Gastroesophageal sphincter (tissue), 4 donors: ENCODE measurements at regions not wholly inside any gene's neighbourhood (a gene's known extent, or its start where the extent isn't known, plus 50 kb on each side); places are given as distances from the start of the nearest gene placed in this dataset.

Experiments used
- ATAC-seq: fragments of 150-250 bp; one replicate; pipeline ENCODE4 v1.9.1; 2016; ENCODE audit warnings: mild to moderate bottlenecking, moderate library complexity
- H3K27ac ChIP-seq, 4 donors: fragments of 200-600 bp; sonication (generic) in 3 of 4; 1 replicate in 3 of 4; 2 replicates in 1 of 4; pipeline ENCODE4 v1.5.1; 2016 to 2019
- H3K27me3 ChIP-seq: fragments of 200-600 bp; sonication (generic); one replicate; pipeline ENCODE4 v1.5.1; 2019
- H3K36me3 ChIP-seq, 2 donors: fragments of 200-600 bp; sonication (generic); one replicate each; pipeline ENCODE4 v1.5.1; 2019; ENCODE audit warnings: control low read depth in 1 of 2
- H3K4me1 ChIP-seq, 3 donors: fragments of 200-600 bp; sonication (generic); 1 replicate in 2 of 3; 2 replicates in 1 of 3; pipeline ENCODE4 v1.5.1; 2016 to 2019; ENCODE audit warnings: control low read depth in 2 of 3
- H3K4me3 ChIP-seq, 2 donors: fragments of 200-600 bp; sonication (generic); one replicate each; pipeline ENCODE4 v1.5.1; 2019; ENCODE audit warnings: mild to moderate bottlenecking in 1 of 2, moderate library complexity in 1 of 2
- H3K9me3 ChIP-seq, 3 donors: fragments of 200-600 bp; sonication (generic); one replicate each; pipeline ENCODE4 v1.5.1; 2017 to 2019; ENCODE audit warnings: control low read depth in 2 of 3
- EP300 ChIP-seq: sonication (generic); formaldehyde crosslinking; IDR thresholded peaks from one replicate; pipeline ENCODE4 v1.6.1; 2017; ENCODE audit warnings: antibody characterized with exemption, mild to moderate bottlenecking
- POLR2A ChIP-seq, 2 donors: fragments of 450-650 bp; IDR thresholded peaks; one replicate each; pipeline ENCODE4 v1.6.1; 2017; ENCODE audit warnings: antibody characterized with exemption in 2 of 2, mild to moderate bottlenecking in 2 of 2, moderate library complexity in 1 of 2
- POLR2AphosphoS5 ChIP-seq: sonication (generic); formaldehyde crosslinking; IDR thresholded peaks from one replicate; pipeline ENCODE4 v1.6.1; 2017; ENCODE audit warnings: antibody characterized with exemption
- WGBS, 2 donors: methylation state at CpG; one replicate each; pipeline ENCODE4 v1.1.5; 2018; ENCODE audit warnings: low coverage in 1 of 2; 5-methylcytosine and 5-hydroxymethylcytosine counted together
- TF ChIP-seq, protein P1 (sequence below), 4 experiments: fragments of 200-600 bp in 2 of 4; fragments of 450-650 bp in 2 of 4; sonication (generic) in 1 of 4; IDR thresholded peaks; one replicate each; pipeline ENCODE4 v1.5.1; 2017 to 2019; ENCODE audit warnings: antibody characterized with exemption in 4 of 4, mild to moderate bottlenecking in 2 of 4, moderate library complexity in 2 of 4

GRCh38 chr14:38122241-38122640, 85.5 kb upstream of the SSTR1 start:
- no peaks in the 10 kb centered on the region for H3K36me3 ChIP-seq
- TF ChIP-seq EP300 (no peak), POLR2A (IDR thresholded peaks at IDR 0.05) (no peak), POLR2AphosphoS5 (no peak)
- TF ChIP-seq, protein P1, sequence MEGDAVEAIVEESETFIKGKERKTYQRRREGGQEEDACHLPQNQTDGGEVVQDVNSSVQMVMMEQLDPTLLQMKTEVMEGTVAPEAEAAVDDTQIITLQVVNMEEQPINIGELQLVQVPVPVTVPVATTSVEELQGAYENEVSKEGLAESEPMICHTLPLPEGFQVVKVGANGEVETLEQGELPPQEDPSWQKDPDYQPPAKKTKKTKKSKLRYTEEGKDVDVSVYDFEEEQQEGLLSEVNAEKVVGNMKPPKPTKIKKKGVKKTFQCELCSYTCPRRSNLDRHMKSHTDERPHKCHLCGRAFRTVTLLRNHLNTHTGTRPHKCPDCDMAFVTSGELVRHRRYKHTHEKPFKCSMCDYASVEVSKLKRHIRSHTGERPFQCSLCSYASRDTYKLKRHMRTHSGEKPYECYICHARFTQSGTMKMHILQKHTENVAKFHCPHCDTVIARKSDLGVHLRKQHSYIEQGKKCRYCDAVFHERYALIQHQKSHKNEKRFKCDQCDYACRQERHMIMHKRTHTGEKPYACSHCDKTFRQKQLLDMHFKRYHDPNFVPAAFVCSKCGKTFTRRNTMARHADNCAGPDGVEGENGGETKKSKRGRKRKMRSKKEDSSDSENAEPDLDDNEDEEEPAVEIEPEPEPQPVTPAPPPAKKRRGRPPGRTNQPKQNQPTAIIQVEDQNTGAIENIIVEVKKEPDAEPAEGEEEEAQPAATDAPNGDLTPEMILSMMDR (IDR thresholded peaks at IDR 0.05), result no peak
- no peak overlapping the region for H3K27ac ChIP-seq
- H3K9me3 ChIP-seq, result no peaks in the 10 kb centered on the region
- no peak for ATAC-seq
- no peaks in the 10 kb centered on the region for H3K4me1 ChIP-seq
- no peak overlapping the region for H3K4me3 ChIP-seq
- no peaks in the 10 kb centered on the region for H3K27me3 ChIP-seq
- 73 to 90% methylated on average over 4 of the region's 5 CpGs for WGBS, 2 donors

DNA sequence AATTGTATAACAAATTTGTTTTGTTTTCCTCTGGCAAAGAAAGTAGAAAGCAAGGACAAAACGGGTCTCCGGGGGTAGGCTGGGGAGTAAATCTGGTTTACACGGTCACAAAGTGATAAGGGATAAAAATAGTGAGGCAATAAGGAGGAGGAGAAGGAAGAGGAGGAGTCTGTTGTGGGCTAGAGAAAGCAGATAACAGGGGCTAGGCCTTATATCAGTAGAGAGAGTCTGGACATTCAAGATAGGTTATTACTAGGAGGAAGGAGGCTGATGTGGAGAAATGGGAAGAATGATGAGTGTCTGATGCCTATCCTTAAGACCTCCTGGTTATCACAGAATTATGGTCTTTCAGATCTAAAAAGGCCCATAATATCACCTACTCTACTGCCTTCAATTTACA, 83.2 kb upstream of the SSTR1 start:
- no peaks in the 10 kb centered on the region for H3K36me3 ChIP-seq
- no peak for ATAC-seq
- H3K27me3 ChIP-seq, result no peaks in the 10 kb centered on the region
- WGBS, 2 donors, result 41 to 72% methylated on average over 3 of the region's 3 CpGs
- H3K9me3 ChIP-seq, result no peaks in the 10 kb centered on the region
- no peak overlapping the region for H3K27ac ChIP-seq
- no peaks in the 10 kb centered on the region for H3K4me1 ChIP-seq
- TF ChIP-seq POLR2AphosphoS5 (no peak), POLR2A (IDR thresholded peaks at IDR 0.05) (no peak), EP300 (no peak)
- TF ChIP-seq, protein P1 (IDR thresholded peaks at IDR 0.05), result no peak
- no peak overlapping the region for H3K4me3 ChIP-seq

- Histone ChIP-seq H3K9me3 (no peaks in the 10 kb centered on the region), H3K27ac (no peak overlapping the region), H3K4me1 (no peaks in the 10 kb centered on the region), H3K27me3 (no peaks in the 10 kb centered on the region), H3K4me3 (no peak overlapping the region), H3K36me3 (no peaks in the 10 kb centered on the region)
- ATAC-seq, result no peak
- WGBS, 2 donors, result 32 to 40% methylated on average over 7 to 9 of the region's 11 CpGs
- TF ChIP-seq POLR2AphosphoS5, result no peak
- no peak for TF ChIP-seq POLR2A (IDR thresholded peaks at IDR 0.05)
- no peak for TF ChIP-seq EP300
These were observed 82.1 kb upstream of the SSTR1 start for GRCh38 chr14:38125481-38126037.

DNA sequence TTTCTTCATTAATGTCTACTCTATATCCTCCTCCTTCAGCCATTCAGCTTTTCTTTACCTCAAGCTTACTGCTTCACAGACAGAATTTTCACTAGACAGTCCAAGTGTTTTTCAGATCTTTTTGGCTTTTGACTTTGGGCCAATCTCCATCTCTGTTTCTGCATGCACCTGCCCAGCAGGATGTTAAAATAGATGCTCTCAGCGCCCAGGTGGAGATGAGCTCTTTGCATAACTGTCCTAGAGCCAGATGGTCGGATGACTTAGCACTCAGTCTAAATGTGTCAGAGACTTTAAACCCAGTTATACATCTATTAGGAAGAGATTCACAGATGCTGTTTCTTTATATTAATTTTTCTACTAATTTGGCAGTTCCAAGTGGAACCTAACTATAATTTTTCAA, 80.3 kb upstream of the SSTR1 start:
- ATAC-seq, result no peak
- WGBS, 2 donors, result 55% methylated on average over 2 of the region's 2 CpGs; no CpG with 5 or more reads in 1 of the 2 donors
- H3K4me1 ChIP-seq, result no peaks in the 10 kb centered on the region
- H3K27me3 ChIP-seq, result no peaks in the 10 kb centered on the region
- H3K36me3 ChIP-seq, result no peaks in the 10 kb centered on the region
- no peak overlapping the region for H3K4me3 ChIP-seq
- TF ChIP-seq POLR2A (IDR thresholded peaks at IDR 0.05) (no peak), EP300 (no peak), POLR2AphosphoS5 (no peak)
- TF ChIP-seq, protein P1 (IDR thresholded peaks at IDR 0.05), result no peak
- no peaks in the 10 kb centered on the region for H3K9me3 ChIP-seq
- no peak overlapping the region for H3K27ac ChIP-seq

DNA sequence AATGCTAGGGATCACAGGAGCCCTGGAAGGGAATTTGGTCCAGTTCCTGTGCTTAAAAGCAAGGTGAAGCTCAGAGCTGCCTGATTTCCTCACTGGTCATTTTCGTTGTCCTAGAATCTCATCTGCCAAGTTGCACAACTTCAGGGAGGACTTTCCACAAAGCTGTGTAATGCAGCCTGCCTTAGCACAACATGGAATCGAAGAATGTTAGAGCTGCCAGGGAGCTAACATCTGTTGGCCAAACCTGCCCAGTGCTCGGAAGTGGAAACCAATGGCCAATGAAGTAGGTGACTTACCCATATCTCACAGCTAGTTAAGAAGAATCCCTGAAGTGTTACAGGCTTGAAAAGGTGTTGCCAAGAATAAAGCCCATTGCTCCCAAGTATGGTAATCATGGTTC, 79.9 kb upstream of the SSTR1 start:
- TF ChIP-seq, protein P1 (IDR thresholded peaks at IDR 0.05), result no peak
- TF ChIP-seq EP300, result no peak
- no peak for TF ChIP-seq POLR2A (IDR thresholded peaks at IDR 0.05)
- no peak for TF ChIP-seq POLR2AphosphoS5
- Histone ChIP-seq H3K27me3 (no peaks in the 10 kb centered on the region), H3K27ac (no peak overlapping the region), H3K4me1 (no peaks in the 10 kb centered on the region), H3K36me3 (no peaks in the 10 kb centered on the region), H3K9me3 (no peaks in the 10 kb centered on the region), H3K4me3 (no peak overlapping the region)
- 77 to 100% methylated on average over 1 to 3 of the region's 3 CpGs for WGBS, 2 donors
- ATAC-seq, result no peak
